ENCODE measurements at regions not wholly inside any gene's neighbourhood (a gene's known extent, or its start where the extent isn't known, plus 50 kb on each side); places are given as distances from the start of the nearest gene placed in this dataset.

- TF ChIP-seq CTCF (IDR thresholded peaks at IDR 0.05) (no peak), POLR2AphosphoS5 (IDR thresholded peaks at IDR 0.05) (no peak)
Measured at GRCh38 chr4:73343432-73343831, 60.7 kb upstream of the ALB start.
